ENCODE measurements at regions not wholly inside any gene's neighbourhood (a gene's known extent, or its start where the extent isn't known, plus 50 kb on each side); places are given as distances from the start of the nearest gene placed in this dataset.

DNA sequence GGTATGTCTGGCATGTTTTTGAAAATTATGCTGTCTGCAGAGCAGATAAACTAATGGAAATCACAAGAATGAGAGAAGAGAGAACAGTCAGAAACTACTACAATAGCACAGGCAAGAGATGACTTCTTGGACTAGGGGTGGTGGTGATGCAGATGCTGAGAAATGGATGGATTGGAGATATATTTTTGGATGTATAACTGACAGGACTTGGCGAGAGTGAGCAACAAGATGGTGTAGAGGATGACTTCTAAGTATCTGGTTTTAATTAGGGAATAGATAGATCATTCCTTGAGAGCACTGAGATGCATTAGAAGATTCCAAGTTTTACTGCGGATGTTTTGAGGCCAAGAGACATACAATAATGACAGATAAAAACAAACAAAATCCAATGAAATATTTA is 328.2 kb downstream of the PID1 start:
- TF ChIP-seq EZH2 (IDR thresholded peaks at IDR 0.05; ENCODE audit: borderline replicate concordance, low read length), result no peak
- no peak for TF ChIP-seq CTCF (IDR thresholded peaks at IDR 0.05; ENCODE audit: low read length)
